NCI-H2227 treated with DMSO at 0.1 percent for 48 hours (cell line): ENCODE measurements at regions not wholly inside any gene's neighbourhood (a gene's known extent, or its start where the extent isn't known, plus 50 kb on each side); places are given as distances from the start of the nearest gene placed in this dataset.
A peak's percentile ranks its signal among the peaks of the same experiment; 100 is the strongest.

Experiments
- DNase-seq: peaks from one replicate; lab custom pipeline; 2025; lab: John Stamatoyannopoulos, UW

DNA sequence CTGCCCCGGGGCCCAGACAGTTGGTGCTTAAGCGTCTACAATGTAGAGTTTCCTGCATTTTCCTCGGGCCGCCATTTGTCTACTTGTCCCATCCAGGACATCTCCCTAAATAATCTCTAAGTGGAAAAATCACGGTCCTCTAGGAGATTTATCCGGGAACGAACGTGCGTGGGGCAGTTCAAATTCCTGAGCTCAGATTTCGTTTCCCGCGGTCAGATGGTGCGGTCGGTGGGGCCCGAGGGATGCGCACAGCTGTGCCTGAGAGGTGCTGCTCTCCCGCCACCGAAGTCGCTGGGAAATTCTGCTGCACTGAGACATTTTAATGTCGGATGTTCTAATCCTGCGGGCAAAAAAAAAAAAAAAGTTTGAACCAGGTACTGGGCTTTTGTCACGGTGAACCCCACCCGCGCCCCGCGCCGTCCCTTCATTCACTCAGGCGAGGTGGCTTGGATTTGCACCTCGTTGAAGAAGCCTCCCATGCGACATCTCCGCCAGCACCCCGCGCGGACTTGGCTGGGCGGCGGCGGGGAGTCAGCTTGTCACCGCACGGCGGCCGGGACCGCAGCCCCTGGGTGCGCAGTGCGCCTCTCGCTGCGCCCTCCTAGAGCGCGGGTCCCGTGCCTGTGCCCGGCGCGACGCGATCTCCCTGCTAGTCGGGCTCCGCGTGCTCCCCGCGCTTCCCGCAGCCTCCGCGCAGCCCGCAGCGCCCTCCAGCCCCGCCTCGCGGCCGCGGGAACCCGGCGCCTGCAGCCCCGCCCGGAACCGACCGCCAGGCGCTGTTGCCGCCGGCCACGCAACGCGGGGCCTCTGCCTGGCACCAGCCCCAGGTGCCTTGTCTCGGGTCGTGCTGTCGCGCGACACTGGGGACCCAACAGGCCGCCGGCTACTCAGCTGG, 191.9 kb upstream of the TCF4 start:
- peak; percentile 61 for DNase-seq

- peak; percentile 30 for DNase-seq
These were observed 191.0 kb upstream of the TCF4 start for GRCh38 chr18:55778788-55779690.

DNA sequence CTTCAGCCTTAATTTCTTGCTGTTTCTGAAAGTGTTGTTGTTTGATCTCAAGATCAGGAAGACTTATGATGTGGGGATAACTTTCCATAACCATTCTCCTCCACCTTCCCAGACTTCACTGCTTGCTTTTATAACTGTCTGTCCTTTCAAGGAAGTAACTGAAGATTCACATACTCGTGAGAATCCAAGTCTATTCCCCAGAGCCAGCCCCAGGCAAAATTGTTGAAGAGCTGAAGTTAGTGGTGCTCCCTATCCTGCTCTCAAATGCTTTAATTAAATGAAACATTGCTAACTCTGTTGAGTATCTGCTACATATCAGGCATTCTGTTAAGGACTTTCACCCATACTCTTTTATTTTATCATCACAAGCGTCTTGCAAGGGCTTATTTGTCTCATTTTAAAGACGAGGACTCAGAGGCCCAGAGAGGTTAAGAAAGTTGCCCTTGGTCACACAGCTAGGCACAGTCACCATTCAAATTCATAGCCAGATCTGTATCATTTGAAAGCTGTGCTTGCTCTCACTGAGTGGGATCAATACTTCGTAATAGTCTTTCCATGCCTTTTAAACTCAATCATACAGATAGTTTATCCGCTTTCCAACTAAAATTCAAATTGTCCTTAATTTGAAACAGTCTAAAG, 189.8 kb upstream of the TCF4 start:
- DNase-seq = no peak

GRCh38 chr18:55775972-55776371, 188.0 kb upstream of the TCF4 start:
- no peak for DNase-seq

DNA sequence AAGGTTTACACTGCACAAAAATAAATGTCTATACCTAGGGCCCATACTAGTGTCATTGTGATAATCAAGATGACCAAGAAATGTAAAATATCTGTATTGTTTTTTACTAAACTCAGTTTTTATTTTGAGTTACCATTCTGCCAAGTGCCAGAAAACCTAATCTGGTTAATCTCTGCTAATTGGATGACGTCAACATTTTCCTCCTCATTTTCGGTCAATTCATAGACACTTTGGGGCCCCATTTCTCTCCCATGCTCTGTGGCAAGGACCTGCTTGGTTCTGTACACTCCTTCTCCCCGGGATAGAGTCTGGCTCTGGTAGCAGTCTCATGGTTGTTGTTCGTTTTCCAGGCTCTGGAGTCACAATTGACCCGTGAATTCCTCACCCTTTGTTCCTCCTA, 186.5 kb upstream of the TCF4 start:
- no peak for DNase-seq

DNA sequence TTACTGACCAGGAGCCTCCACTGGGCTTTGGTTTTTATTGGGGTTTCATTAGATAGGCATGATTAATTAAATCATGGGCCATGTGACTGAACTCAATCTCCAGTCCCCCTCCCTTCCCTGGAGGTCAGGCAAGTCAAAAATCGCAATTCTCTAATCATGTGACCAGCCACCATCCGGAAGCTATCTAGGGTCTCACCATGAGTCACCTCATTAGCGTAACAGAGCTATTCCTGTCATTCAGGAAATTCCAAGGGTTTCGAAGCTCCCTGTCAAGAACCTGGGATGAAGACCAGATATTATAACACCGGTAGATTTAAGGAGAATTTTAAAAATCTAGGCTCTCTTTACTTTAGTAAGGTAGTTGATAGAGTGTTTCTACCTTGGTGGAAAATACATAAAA, 180.3 kb upstream of the TCF4 start:
- DNase-seq = no peak

- DNase-seq = no peak
These were observed 176.4 kb upstream of the TCF4 start for GRCh38 chr18:55764386-55764785.

DNA sequence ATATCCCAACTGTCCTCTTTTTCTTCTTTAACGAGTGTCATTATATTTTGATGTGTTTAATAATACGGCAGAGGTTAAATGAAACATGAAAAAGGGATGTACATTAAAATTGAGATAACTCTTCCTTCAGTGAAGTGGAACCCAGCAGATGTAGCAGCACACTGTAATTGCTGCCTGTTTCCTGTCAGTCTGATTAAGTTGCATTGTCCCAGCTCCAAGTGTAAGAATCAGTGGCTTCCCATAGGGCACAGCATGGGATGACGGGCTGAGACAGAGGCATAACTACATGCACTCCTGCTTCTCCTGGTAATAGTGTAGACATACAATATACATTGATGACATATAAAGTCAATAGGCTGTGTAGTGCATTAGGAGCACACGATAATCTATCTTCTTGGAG, 175.8 kb upstream of the TCF4 start:
- DNase-seq = peak; percentile 41

GRCh38 chr18:55763298-55763697, 175.3 kb upstream of the TCF4 start:
- no peak for DNase-seq

DNA sequence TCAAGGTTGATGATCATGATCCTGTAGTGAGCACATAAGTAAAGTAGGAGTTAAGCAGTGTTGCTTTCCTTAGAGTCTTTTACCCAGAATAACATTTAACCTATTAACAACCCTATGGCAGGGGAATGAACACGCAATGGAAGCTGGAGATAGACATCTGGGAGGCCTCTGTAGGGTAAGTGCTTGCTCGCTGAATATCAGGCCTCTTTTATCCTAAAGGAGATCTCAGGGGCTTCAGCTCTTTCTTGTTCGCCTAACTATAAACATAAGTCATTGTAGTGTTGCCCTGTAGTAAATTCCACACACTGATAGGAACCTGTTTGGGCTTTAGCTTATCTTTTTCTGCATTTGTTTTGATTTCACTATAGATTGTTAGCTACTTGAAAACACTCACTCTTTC, 174.4 kb upstream of the TCF4 start:
- DNase-seq = no peak

DNA sequence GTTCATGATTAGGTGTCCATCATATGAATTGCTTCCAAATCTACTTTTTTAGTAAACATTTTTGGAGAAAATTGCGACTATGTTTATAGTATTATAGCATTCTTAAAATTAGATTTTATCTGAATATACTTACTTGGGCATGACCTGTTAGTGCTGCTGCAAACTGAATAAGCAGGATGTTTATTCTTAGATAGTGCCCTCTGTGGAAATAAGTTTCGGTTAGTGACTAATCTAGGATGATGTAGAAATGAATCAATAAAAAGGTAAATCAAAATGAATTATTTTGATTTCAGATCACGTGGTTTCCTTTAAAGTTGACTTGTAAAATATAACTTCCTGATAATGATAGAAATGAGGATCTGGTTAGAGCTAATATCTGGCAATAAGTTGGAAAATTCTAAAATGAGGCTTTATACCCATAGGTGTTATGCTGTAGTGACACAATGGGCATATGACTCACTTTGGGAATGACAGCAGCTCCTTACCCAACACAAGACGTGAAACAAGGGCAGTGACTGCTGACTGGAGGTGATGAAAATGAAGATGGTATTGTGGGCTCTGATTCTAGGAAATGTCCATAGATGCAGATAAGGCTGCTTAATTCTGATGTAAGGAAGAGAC, 165.8 kb upstream of the TCF4 start:
- DNase-seq = no peak

- DNase-seq = no peak
These were observed 163.5 kb upstream of the TCF4 start for GRCh38 chr18:55751476-55751875.

GRCh38 chr18:55748227-55748738, 160.3 kb upstream of the TCF4 start:
- DNase-seq = no peak

- no peak for DNase-seq
These were observed 156.2 kb upstream of the TCF4 start for GRCh38 chr18:55744206-55744605.

DNA sequence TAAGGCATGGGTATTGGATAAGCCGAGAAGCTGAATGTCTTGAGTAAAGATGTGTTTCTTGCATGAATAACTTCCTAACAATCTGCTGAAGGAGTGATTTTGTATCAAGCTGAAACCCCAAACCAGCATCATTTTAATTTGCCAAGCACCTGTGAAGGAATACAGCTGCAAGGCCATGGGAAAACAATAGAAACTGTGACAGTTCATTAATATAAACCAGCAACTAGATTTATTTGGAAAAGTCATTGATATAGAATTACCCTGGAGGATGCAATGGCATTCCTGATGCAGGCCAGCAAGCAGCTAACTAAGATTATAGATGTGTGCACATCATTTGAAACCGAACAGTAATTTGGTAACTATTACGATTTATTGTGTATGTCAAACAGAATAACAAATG, 155.7 kb upstream of the TCF4 start:
- DNase-seq = no peak

DNA sequence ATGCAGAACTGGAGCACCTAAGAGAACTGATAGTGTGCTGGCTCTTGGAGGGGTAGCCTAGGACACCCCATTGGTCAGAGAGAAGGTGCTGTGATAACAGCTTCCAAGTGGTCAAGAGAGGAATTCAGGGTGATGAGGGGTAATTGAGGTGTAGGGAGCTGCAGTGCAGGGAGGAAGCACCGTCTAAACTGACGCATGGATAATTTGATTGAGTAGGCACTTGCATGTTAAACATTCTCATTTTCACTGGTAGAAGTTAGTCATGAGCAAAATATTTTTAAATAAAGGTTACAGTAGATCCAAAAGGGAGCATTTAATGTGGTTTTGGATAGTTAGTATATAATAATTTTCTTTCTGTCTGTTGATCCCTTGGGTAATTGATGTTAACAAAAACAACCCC, 155.1 kb upstream of the TCF4 start:
- no peak for DNase-seq

- DNase-seq = no peak
These were observed 151.5 kb upstream of the TCF4 start for GRCh38 chr18:55739488-55739887.

DNA sequence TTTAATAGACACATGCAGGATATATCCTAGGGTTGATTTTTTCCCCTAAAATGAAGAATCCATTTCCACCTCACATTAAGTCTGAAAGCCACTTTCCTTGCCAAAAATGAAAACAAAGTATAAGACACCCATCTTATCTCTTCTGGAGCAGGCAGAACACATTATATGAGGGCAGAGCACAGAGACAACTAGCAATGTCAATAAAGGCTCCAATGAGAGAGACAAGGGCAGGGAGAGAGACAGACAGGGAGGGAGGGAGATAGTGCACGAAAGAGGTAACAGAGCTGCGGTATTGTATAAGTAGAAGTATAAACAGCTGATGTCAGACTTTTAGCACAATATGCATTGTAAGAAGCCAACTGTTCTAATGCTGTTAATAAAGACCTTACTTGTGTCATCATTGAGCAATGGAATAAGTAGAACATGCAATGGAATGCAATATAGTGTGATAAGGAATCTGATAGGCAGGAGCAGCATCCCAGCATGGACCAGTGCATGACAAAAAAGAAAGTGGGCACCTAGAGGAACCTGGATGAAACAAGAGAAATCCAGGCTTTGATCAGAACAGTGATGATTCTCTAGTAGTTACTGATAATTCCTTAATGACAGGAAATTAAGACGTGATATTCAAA, 150.6 kb upstream of the TCF4 start:
- DNase-seq = no peak

- no peak for DNase-seq
These were observed 149.9 kb upstream of the TCF4 start for GRCh38 chr18:55737781-55738468.

GRCh38 chr18:55737266-55737665, 149.3 kb upstream of the TCF4 start:
- no peak for DNase-seq

GRCh38 chr18:55735969-55736368, 148.0 kb upstream of the TCF4 start:
- DNase-seq = no peak
